ENCODE measurements at regions not wholly inside any gene's neighbourhood (a gene's known extent, or its start where the extent isn't known, plus 50 kb on each side); places are given as distances from the start of the nearest gene placed in this dataset.

GRCh38 chr10:31166606-31167005 lies 134.9 kb upstream of the ZNF438 start:
- 85% methylated on average over 3 of the region's 3 CpGs for WGBS (ENCODE audit: low lambda C conversion rate)

DNA sequence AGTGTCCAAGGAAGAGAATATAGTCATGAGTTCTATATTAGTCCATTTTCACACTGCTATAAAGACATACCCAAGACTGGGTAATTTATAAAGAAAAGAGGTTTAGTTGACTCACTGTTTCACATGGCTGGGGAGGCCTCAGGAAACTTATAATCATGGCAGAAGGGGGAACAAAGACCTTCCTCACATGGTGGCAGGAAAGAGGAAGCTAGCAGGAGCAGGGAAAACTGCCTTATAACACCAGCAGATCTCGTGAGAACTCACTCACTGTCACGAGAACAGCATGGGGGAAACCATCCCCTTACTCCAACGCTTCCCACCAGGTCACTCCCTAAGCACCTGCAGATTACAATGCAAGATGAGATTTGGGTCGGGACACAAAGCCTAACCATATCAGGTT lies 139.0 kb upstream of the ZNF438 start:
- no peaks in the 10 kb centered on the region for H3K9me2 ChIP-seq
- no peak overlapping the region for H3K27ac ChIP-seq (ENCODE audit: low read depth in 2 of 2, low read length in 1 of 2)
- CTCF ChIA-PET, result interaction anchor here (0.9 kb wide), 1 partner anchor 17 kb away, joined by 3 read pairs; no protein-coding TSS in a partner anchor
- H3F3A ChIP-seq (replicated peaks; ENCODE audit: insufficient read depth), result no peaks in the 10 kb centered on the region
- no peak for DNase-seq
- 0 out of 2 replicates have a peak, but pooled peaks cover 3% of the 10 kb centered on the region for H3K9me3 ChIP-seq
- no peaks in the 10 kb centered on the region for H3K27me3 ChIP-seq (ENCODE audit: insufficient read depth)
- no peak overlapping the region for H3K4me2 ChIP-seq
- no peaks in the 10 kb centered on the region for H4K20me1 ChIP-seq (ENCODE audit: insufficient read depth)
- no peak for TF ChIP-seq FOXM1 (IDR thresholded peaks at IDR 0.05; ENCODE audit: low read depth)
- TF ChIP-seq RCOR1 (IDR thresholded peaks at IDR 0.05; ENCODE audit: low read length), result no peak
- TF ChIP-seq GABPA (IDR thresholded peaks at IDR 0.05; ENCODE audit: low read depth), result no peak
- no peak for TF ChIP-seq TAF1 (IDR thresholded peaks at IDR 0.05; ENCODE audit: borderline replicate concordance, low read depth, low read length)
- TF ChIP-seq EZH2phosphoT487 (IDR thresholded peaks at IDR 0.05; ENCODE audit: borderline replicate concordance, low read depth), result no peak
- TF ChIP-seq, protein P1, sequence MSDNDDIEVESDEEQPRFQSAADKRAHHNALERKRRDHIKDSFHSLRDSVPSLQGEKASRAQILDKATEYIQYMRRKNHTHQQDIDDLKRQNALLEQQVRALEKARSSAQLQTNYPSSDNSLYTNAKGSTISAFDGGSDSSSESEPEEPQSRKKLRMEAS (IDR thresholded peaks at IDR 0.05; ENCODE audit: low read depth), result no peak
- TF ChIP-seq ELF1 (IDR thresholded peaks at IDR 0.05), result no peak
- TF ChIP-seq EP300 (IDR thresholded peaks at IDR 0.05; ENCODE audit: borderline replicate concordance in 1 of 2, low read depth in 1 of 2, low read length in 1 of 2), result no peak
- TF ChIP-seq RXRA (IDR thresholded peaks at IDR 0.05; ENCODE audit: borderline replicate concordance, low read depth), result no peak
- TF ChIP-seq CHD2 (IDR thresholded peaks at IDR 0.05; ENCODE audit: low read length, partially characterized antibody), result no peak
- TF ChIP-seq POLR2AphosphoS5 (IDR thresholded peaks at IDR 0.05; ENCODE audit: low read depth, low read length), result no peak
- TF ChIP-seq MXI1 (IDR thresholded peaks at IDR 0.05; ENCODE audit: low read depth, low read length), result no peak
- H3K4me3 ChIP-seq (ENCODE audit: low read depth in 2 of 2, low read length in 1 of 2), result no peak overlapping the region
- no peak overlapping the region for H2AFZ ChIP-seq (ENCODE audit: low read depth)
- H3K79me2 ChIP-seq (ENCODE audit: insufficient read depth), result no peaks in the 10 kb centered on the region
- H3K9ac ChIP-seq, result no peak overlapping the region
- no peaks in the 10 kb centered on the region for H3K36me3 ChIP-seq (replicated peaks in 1 of 2; ENCODE audit: control insufficient read depth in 1 of 2, insufficient read depth in 2 of 2, low read length in 1 of 2)
- POLR2A ChIA-PET, result no interaction called here
- H3K4me1 ChIP-seq (ENCODE audit: control insufficient read depth in 1 of 2, insufficient read depth in 2 of 2, low read depth in 1 of 2, low read length in 1 of 2), result peaks cover 0 to 9% of the 10 kb centered on the region in 2 experiments; a peak in 1 of 4 replicates
- WGBS (ENCODE audit: low lambda C conversion rate), result 73% methylated on average over 4 of the region's 4 CpGs

More at GRCh38 chr10:31166606-31167005, 134.9 kb upstream of the ZNF438 start:
- no peak for TF ChIP-seq MXI1 (IDR thresholded peaks at IDR 0.05; ENCODE audit: low read depth, low read length)
- TF ChIP-seq RFX5 (IDR thresholded peaks at IDR 0.05; ENCODE audit: low read length), result no peak
- TF ChIP-seq IRF3 (IDR thresholded peaks at IDR 0.05; ENCODE audit: low read depth, low read length), result no peak
- no peak for TF ChIP-seq USF1 (IDR thresholded peaks at IDR 0.05; ENCODE audit: borderline replicate concordance, low read depth)
- no peak for TF ChIP-seq RAD21 (IDR thresholded peaks at IDR 0.05; ENCODE audit: low read length)
- TF ChIP-seq GATA2 (CRISPR knock-in tag; IDR thresholded peaks at IDR 0.05), result no peak
- TF ChIP-seq CTCF (IDR thresholded peaks at IDR 0.05), result no peak
- TF ChIP-seq RXRA (IDR thresholded peaks at IDR 0.05; ENCODE audit: borderline replicate concordance, low read depth), result no peak
- TF ChIP-seq TAF1 (IDR thresholded peaks at IDR 0.05; ENCODE audit: borderline replicate concordance, low read depth, low read length), result no peak
- Histone ChIP-seq H3K4me1 (ENCODE audit: control insufficient read depth in 1 of 2, insufficient read depth in 2 of 2, low read depth in 1 of 2, low read length in 1 of 2) (peaks cover 0 to 3% of the 10 kb centered on the region in 2 experiments; a peak in 1 of 4 replicates), H3K79me2 (ENCODE audit: insufficient read depth) (no peaks in the 10 kb centered on the region), H2AFZ (ENCODE audit: low read depth) (no peak overlapping the region), H3K9me2 (no peaks in the 10 kb centered on the region), H3K9me3 (no peaks in the 10 kb centered on the region), H3K27me3 (ENCODE audit: insufficient read depth) (no peaks in the 10 kb centered on the region), H3K27ac (ENCODE audit: low read depth in 2 of 2, low read length in 1 of 2) (no peak overlapping the region), H3K9ac (no peak overlapping the region), H3K4me3 (ENCODE audit: low read depth in 2 of 2, low read length in 1 of 2) (no peak overlapping the region), H3F3A (replicated peaks; ENCODE audit: insufficient read depth) (no peaks in the 10 kb centered on the region), H3K4me2 (no peak overlapping the region), H3K36me3 (replicated peaks in 1 of 2; ENCODE audit: control insufficient read depth in 1 of 2, insufficient read depth in 2 of 2, low read length in 1 of 2) (peaks cover 0 to 5% of the 10 kb centered on the region in 2 experiments), H4K20me1 (ENCODE audit: insufficient read depth) (no peaks in the 10 kb centered on the region)
- CTCF ChIA-PET, result no interaction called here
- POLR2A ChIA-PET, result no interaction called here
- DNase-seq, result no peak
